Gastroesophageal sphincter (tissue), 4 donors: ENCODE measurements at regions not wholly inside any gene's neighbourhood (a gene's known extent, or its start where the extent isn't known, plus 50 kb on each side); places are given as distances from the start of the nearest gene placed in this dataset.

Experiments
- ATAC-seq: fragments of 150-250 bp; one replicate; pipeline ENCODE4 v1.9.1; 2016; ENCODE audit warnings: mild to moderate bottlenecking, moderate library complexity
- H3K27ac ChIP-seq, 4 donors: fragments of 200-600 bp; sonication (generic) in 3 of 4; 1 replicate in 3 of 4; 2 replicates in 1 of 4; pipeline ENCODE4 v1.5.1; 2016 to 2019
- H3K27me3 ChIP-seq: fragments of 200-600 bp; sonication (generic); one replicate; pipeline ENCODE4 v1.5.1; 2019
- H3K36me3 ChIP-seq, 2 donors: fragments of 200-600 bp; sonication (generic); one replicate each; pipeline ENCODE4 v1.5.1; 2019; ENCODE audit warnings: control low read depth in 1 of 2
- H3K4me1 ChIP-seq, 3 donors: fragments of 200-600 bp; sonication (generic); 1 replicate in 2 of 3; 2 replicates in 1 of 3; pipeline ENCODE4 v1.5.1; 2016 to 2019; ENCODE audit warnings: control low read depth in 2 of 3
- H3K4me3 ChIP-seq, 2 donors: fragments of 200-600 bp; sonication (generic); one replicate each; pipeline ENCODE4 v1.5.1; 2019; ENCODE audit warnings: mild to moderate bottlenecking in 1 of 2, moderate library complexity in 1 of 2
- H3K9me3 ChIP-seq, 3 donors: fragments of 200-600 bp; sonication (generic); one replicate each; pipeline ENCODE4 v1.5.1; 2017 to 2019; ENCODE audit warnings: control low read depth in 2 of 3
- CTCF ChIP-seq, 4 experiments: fragments of 200-600 bp in 2 of 4; fragments of 450-650 bp in 2 of 4; sonication (generic) in 1 of 4; IDR thresholded peaks; one replicate each; pipeline ENCODE4 v1.5.1; 2017 to 2019; ENCODE audit warnings: antibody characterized with exemption in 4 of 4, mild to moderate bottlenecking in 2 of 4, moderate library complexity in 2 of 4
- EP300 ChIP-seq: sonication (generic); formaldehyde crosslinking; IDR thresholded peaks from one replicate; pipeline ENCODE4 v1.6.1; 2017; ENCODE audit warnings: antibody characterized with exemption, mild to moderate bottlenecking
- POLR2A ChIP-seq, 2 donors: fragments of 450-650 bp; IDR thresholded peaks; one replicate each; pipeline ENCODE4 v1.6.1; 2017; ENCODE audit warnings: antibody characterized with exemption in 2 of 2, mild to moderate bottlenecking in 2 of 2, moderate library complexity in 1 of 2
- POLR2AphosphoS5 ChIP-seq: sonication (generic); formaldehyde crosslinking; IDR thresholded peaks from one replicate; pipeline ENCODE4 v1.6.1; 2017; ENCODE audit warnings: antibody characterized with exemption
- WGBS, 2 donors: methylation state at CpG; one replicate each; pipeline ENCODE4 v1.1.5; 2018; ENCODE audit warnings: low coverage in 1 of 2; 5-methylcytosine and 5-hydroxymethylcytosine counted together

DNA sequence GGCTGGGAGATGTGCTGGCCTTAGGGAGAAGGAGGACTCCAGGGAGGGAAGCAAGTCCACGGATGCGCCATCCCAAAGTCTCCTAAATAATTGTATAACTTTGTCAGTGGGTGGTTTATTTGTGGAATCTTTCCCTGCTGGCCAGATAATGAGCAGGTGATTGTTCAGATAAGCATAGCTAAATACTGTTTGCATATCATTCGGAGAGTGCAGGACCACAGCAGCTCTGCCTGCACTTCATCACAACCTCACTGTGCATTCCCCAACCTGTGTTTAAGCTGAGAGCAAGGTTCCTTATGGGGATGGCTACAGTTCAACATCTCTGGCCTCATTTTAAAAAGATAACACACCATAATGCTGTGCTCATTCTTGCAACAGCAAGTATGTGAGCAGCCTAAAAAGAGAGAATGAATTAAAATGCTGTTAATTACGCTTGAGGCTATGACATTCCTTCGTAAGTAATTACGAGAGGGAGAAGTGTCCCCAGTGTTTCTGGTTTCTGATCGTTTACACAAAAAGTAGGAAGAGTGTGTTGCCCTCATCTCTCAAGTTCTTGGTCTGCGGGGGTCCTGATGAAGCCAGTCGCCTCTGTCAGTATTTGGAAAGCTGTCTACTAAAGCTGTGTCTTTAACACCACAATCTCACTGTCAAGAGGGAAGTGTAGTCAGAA is 272.0 kb upstream of the RORA start:
- H3K36me3 ChIP-seq: no peaks in the 10 kb centered on the region
- no peak for ATAC-seq
- no peak overlapping the region for H3K27ac ChIP-seq
- no peak overlapping the region for H3K4me3 ChIP-seq
- H3K27me3 ChIP-seq: no peaks in the 10 kb centered on the region
- 67 to 86% methylated on average over 8 to 9 of the region's 9 CpGs for WGBS, 2 donors
- no peaks in the 10 kb centered on the region for H3K9me3 ChIP-seq
- no peak for TF ChIP-seq EP300
- no peak for TF ChIP-seq POLR2AphosphoS5
- no peak for TF ChIP-seq POLR2A (IDR thresholded peaks at IDR 0.05)
- TF ChIP-seq CTCF (IDR thresholded peaks at IDR 0.05): no peak
- peaks cover 0 to 6% (median 0%) of the 10 kb centered on the region in 3 donors for H3K4me1 ChIP-seq

GRCh38 chr15:61500523-61500922 is 271.4 kb upstream of the RORA start:
- ATAC-seq: no peak
- TF ChIP-seq CTCF (IDR thresholded peaks at IDR 0.05) (no peak), POLR2AphosphoS5 (no peak), EP300 (no peak), POLR2A (IDR thresholded peaks at IDR 0.05) (no peak)
- H3K36me3 ChIP-seq: no peaks in the 10 kb centered on the region
- H3K9me3 ChIP-seq: no peaks in the 10 kb centered on the region
- no peak overlapping the region for H3K27ac ChIP-seq
- no peaks in the 10 kb centered on the region for H3K27me3 ChIP-seq
- H3K4me1 ChIP-seq: peaks cover 0 to 6% (median 0%) of the 10 kb centered on the region in 3 donors
- no peak overlapping the region for H3K4me3 ChIP-seq

DNA sequence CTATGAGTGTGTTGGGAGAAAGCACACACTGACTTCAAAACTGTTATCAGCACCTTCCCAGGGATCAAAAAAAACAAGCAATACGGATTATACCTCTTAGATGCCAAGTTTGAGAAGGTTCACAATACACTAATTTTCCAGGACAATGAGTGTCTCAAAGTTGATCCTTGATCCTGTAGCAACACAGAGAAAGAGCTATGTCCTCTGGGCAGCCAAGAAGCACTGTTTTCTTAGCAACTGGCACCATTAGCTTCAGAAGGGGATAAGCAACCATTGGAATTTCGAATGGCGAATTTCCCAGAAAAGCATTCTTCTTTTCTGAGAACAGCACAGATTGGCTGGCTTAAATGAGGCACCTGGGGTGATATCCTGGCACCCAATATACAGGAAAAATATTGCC is 270.3 kb upstream of the RORA start:
- no peak for ATAC-seq
- Histone ChIP-seq H3K27me3 (no peaks in the 10 kb centered on the region), H3K4me1 (peaks cover 0 to 6% (median 0%) of the 10 kb centered on the region in 3 donors), H3K27ac (no peak overlapping the region), H3K36me3 (no peaks in the 10 kb centered on the region), H3K4me3 (no peak overlapping the region), H3K9me3 (no peaks in the 10 kb centered on the region)
- 38 to 48% methylated on average over 3 of the region's 3 CpGs for WGBS, 2 donors
- TF ChIP-seq POLR2A (IDR thresholded peaks at IDR 0.05): no peak
- no peak for TF ChIP-seq EP300
- no peak for TF ChIP-seq CTCF (IDR thresholded peaks at IDR 0.05)
- TF ChIP-seq POLR2AphosphoS5: no peak

DNA sequence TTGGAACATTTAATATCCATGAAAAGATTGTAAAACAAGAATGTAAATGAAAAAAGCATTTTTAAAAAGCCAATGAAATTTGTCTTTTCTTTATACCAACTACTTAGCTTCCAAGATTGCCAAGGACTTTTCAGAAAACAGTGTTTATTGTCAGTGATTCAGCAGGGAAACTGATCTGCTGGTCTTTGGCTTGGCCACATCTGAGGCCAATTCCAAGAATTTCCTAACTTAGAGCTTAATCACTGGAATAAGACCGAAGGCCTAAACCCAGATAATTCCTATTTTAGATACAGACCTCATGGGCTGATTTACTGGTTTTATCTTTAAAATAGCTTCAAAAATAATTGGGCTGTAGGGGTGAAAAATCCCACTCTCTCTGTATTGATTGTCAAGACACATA is 260.5 kb upstream of the RORA start:
- Histone ChIP-seq H3K4me3 (no peak overlapping the region), H3K36me3 (no peaks in the 10 kb centered on the region), H3K4me1 (no peaks in the 10 kb centered on the region), H3K27me3 (no peaks in the 10 kb centered on the region), H3K9me3 (no peaks in the 10 kb centered on the region), H3K27ac (no peak overlapping the region)
- TF ChIP-seq POLR2AphosphoS5 (no peak), CTCF (IDR thresholded peaks at IDR 0.05) (no peak), POLR2A (IDR thresholded peaks at IDR 0.05) (no peak), EP300 (no peak)
- WGBS, 2 donors: 38 to 83% methylated on average over 1 of the region's 1 CpG
- ATAC-seq: no peak

DNA sequence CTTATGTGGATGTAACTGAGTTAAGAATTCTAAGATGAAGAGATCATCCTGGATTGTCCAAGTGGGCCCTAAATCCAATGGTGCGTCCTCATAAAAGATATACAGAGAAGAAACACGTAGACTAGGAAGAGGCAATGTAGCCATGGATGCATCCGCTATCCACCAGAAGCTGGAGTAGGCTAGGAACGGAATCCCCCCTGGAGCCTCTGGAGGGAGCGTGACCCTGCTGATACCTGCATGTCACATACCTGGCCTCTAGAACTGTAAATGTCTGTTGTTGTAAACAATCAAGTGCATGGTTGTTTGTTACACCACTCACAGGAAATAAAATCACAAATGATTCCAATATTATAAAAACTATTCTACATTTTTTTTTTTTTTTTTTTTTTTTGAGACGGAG is 254.5 kb upstream of the RORA start:
- no peak for ATAC-seq
- Histone ChIP-seq H3K27me3 (no peaks in the 10 kb centered on the region), H3K27ac (no peak overlapping the region), H3K4me1 (no peaks in the 10 kb centered on the region), H3K9me3 (no peaks in the 10 kb centered on the region), H3K36me3 (no peaks in the 10 kb centered on the region), H3K4me3 (no peak overlapping the region)
- 88 to 92% methylated on average over 2 to 6 of the region's 6 CpGs for WGBS, 2 donors
- TF ChIP-seq POLR2A (IDR thresholded peaks at IDR 0.05): no peak
- TF ChIP-seq EP300: no peak
- TF ChIP-seq POLR2AphosphoS5: no peak
- no peak for TF ChIP-seq CTCF (IDR thresholded peaks at IDR 0.05)
